Panc1 (cell line): ENCODE measurements at regions not wholly inside any gene's neighbourhood (a gene's known extent, or its start where the extent isn't known, plus 50 kb on each side); places are given as distances from the start of the nearest gene placed in this dataset. TPM values are rescaled to one million over a fixed set of nuclear protein-coding genes. Genes with fewer than 3 reads are reported as not detected.

ENCODE experiments used
- microRNA-seq: library from miRNA; unstranded; fragments of <30 nt; microRNA quantifications from one replicate; pipeline ENCODE4 v1.1.0, GENCODE V29; 2020; ENCODE audit not compliant: unreplicated experiment

Small RNA genes in the stretch of these regions (microRNA-seq; reads per million reads assigned to microRNA genes)
- not detected for gene MIR4436A
